GM19467 (cell line): ENCODE measurements at regions not wholly inside any gene's neighbourhood (a gene's known extent, or its start where the extent isn't known, plus 50 kb on each side); places are given as distances from the start of the nearest gene placed in this dataset.
"Not testable (repeated sequence)": the region's sequence is repeated elsewhere in the genome, so short reads cannot be mapped to it uniquely, and the experiment has no call there.

ENCODE experiments used
- ATAC-seq: cut with Tn5 transposase; IDR thresholded peaks from one replicate; pipeline ENCODE4 v1.9.1; 2021; ENCODE audit warnings: mild to moderate bottlenecking, moderate library complexity; ENCODE audit not compliant: unreplicated experiment

- ATAC-seq, result not testable (repeated sequence)
These were observed 185.9 kb upstream of the ZNF644 start for GRCh38 chr1:91207691-91208090.

DNA sequence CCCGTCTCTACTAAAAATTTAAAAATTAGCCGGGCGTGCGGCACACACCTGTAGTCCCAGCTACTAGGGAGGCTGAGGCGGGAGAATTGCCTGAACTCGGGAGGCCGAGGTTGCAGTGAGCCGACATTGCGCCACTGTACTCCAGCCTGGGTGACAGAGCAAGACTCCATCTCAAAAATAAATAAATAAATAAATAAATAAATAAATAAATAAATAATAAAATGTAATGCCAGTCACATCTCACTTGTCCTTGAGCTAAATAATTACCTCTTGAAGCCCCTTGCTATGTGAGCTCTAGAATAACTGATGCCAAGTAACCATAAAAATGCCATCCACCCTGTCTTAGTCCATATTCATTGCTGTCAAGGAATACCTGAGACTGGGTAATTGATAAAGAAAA, 182.3 kb upstream of the ZNF644 start:
- not testable (repeated sequence) for ATAC-seq

DNA sequence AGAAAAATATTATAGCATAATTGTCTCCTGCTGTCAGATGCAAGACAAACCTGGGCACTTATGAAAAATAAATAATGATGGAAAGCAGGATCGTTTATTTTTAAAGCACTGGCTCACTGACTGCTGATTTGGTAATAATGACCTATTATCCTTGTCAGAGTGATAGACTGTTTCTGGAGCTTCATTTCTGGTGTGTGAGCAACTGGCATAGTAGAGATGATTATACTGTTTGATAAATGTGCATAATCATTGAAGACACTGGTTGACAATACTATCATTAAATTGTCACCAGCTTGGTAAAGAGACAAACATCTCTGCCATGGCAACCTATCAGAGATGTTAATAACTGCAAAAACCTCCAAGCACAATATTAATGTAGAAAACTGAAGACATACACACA, 179.9 kb upstream of the ZNF644 start:
- no peak for ATAC-seq

DNA sequence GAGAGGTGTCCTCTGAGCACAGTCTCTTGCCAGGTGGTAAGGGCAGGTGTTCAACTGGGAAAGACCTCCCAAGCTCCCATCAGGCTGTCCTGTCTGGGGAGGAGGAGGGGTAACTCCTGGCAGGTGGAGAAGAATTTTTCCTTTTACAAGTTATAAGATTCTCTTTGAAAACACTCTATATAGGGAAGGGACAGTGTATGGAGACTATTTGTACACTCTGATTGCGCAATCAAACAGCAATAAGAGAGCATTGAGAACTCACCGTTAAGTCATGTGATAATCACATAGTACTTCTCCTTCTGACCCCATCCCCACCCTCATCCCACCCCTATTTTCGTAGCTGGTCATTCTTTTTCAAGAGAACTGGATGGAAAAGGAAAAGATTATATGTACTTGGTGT, 179.3 kb upstream of the ZNF644 start:
- ATAC-seq, result no peak

GRCh38 chr1:91200675-91201074, 178.8 kb upstream of the ZNF644 start:
- ATAC-seq, result no peak

DNA sequence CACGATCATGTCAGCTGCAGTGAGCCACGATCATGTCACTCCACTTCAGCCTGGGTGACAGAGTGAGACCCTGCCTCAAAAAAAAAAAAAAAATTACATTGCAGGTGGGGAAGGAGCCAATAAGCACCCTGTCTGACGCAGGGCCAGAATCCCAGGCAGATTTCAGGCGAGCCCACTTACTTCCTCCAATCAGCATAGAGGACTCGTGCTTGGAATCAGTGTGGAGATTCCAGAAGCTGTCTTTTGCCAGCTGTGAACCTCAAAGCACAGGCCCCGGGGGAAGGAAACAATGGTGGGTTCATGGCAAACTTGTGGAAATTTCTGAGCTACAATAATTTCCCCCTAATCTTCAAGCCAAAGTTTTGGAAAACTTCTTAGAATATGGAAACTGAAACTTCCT, 178.2 kb upstream of the ZNF644 start:
- ATAC-seq, result no peak

DNA sequence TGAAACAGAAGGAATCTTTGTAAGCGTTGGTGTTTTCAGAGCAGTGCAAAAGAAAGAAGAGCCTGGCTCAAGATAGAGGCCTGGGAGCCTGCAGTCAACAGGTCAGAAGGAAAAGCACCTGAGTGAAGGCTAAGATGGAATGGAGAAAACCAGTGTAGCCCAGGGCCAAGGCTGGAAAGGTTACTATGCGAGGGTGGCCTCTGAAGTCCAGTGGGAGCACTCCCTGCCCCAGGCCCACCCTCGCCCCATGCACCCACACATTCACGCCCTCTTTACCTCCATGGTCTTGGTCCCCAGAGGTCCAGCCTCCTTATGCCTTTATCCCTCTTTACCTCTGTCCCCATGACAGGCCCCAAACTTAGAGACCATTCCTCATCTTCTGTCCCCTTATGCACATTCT, 169.2 kb upstream of the ZNF644 start:
- ATAC-seq, result no peak

- ATAC-seq, result no peak
These were observed 167.3 kb upstream of the ZNF644 start for GRCh38 chr1:91189096-91189495.

- not testable (repeated sequence) for ATAC-seq
These were observed 161.0 kb upstream of the ZNF644 start for GRCh38 chr1:91182807-91183206.

- ATAC-seq, result no peak
These were observed 154.4 kb upstream of the ZNF644 start for GRCh38 chr1:91176250-91176649.

DNA sequence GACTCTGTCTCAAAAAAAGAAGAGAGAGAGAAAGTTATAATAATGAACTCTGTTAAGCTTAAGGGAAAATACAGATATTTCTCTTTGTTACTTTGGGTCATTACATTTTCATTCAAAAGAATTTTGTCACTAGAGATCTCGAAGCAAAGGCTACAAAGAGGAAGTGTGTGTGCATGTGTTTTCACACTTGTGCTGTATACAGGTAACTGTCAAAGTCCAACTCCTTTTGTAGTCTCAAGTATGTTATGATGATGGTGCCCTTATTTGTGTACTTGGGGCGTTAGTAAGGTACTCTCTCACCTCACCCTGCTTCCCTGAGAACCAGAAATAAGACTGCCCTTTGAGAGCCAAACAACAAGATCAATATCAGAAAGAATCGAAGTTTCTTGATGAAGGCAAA, 152.9 kb upstream of the ZNF644 start:
- no peak for ATAC-seq

DNA sequence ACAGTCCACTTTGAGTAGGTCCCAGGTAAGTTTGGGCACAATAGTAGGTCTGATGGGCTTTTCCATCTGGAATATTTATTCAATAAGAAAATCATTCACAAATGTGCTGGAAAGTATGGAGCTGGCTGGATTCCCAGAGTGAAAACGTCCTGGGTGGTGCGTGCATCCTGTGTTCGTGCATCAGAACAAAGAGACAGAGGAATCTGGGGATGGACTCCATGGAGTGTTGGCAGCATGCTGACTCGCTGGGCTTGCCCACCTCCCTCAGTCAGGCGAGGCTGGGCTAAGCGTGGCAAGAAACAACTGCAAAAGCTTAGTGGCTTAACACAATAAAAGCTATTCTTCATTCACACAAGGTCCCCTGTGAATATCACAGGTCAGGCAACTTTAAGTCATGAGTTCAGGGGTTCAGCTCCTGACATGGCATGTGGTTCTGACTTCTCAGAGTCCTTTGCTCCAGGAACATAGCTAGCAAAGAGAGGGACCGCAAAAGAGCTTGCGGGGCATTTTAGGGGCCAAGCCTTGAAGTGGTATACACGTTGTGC, 151.6 kb upstream of the ZNF644 start:
- ATAC-seq, result no peak

DNA sequence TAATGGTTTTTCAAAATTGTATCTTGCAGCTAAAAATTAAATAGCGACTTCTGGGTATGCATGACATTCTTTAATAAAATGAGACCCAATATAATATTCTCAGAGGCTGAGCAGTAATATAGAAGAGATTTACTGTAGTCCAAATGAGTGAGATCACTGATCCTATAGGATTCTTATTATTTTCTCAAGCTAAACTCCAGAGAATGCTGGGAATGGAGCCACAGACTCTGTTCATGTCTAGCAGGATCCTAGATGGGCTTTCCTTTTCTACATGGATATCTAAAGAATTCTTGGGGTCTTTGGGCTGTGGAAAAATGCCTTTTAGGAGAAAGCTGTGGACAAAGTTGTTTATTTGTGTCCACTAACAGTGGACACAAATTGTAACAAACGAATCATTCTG, 150.7 kb upstream of the ZNF644 start:
- ATAC-seq, result no peak

- no peak for ATAC-seq
These were observed 150.1 kb upstream of the ZNF644 start for GRCh38 chr1:91171898-91172297.

DNA sequence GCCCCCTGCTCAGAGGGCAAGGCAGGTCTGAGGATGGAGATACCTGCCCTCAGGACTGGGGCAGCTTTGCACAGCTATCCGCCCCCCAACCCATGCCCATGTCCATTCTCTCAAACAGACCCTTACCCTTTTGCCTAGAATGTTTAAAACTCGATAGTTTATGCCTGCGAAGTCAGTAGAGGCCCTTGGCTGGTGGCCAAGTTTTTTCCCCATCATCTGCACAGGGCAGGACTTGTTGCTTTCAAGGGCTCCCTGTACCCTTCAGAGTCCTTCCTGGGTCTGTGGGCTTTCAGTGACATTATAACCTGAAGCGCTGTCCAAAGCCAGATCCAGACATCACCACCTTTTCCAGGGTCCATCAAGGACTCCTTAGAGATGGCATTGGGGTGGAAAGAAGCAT, 148.7 kb upstream of the ZNF644 start:
- no peak for ATAC-seq

GRCh38 chr1:91166106-91166712, 144.4 kb upstream of the ZNF644 start:
- no peak for ATAC-seq

GRCh38 chr1:91165033-91165654, 143.3 kb upstream of the ZNF644 start:
- peak; percentile 96 for ATAC-seq

GRCh38 chr1:91162613-91163012, 140.8 kb upstream of the ZNF644 start:
- ATAC-seq, result no peak

- ATAC-seq, result no peak
These were observed 139.9 kb upstream of the ZNF644 start for GRCh38 chr1:91161749-91162148.

DNA sequence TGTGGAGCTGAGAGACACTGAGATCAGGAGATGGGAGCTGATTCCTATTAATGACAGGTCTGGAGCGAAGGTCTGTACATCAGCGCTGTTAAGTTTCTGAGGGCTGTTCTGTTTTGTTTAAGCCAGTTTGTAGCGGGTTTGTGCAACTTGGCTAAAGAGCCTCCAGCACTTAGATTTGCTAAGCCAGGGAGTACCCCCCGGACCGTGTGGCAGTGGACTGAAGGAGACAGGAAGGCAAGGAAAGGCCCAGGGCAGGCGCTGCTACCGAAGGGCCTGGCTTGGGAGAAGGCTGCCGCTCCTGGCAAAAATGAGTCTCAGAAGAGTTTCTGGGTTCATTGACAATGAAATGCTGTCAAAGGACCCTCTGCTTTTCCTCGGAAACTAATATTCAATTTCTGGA, 139.3 kb upstream of the ZNF644 start:
- no peak for ATAC-seq

DNA sequence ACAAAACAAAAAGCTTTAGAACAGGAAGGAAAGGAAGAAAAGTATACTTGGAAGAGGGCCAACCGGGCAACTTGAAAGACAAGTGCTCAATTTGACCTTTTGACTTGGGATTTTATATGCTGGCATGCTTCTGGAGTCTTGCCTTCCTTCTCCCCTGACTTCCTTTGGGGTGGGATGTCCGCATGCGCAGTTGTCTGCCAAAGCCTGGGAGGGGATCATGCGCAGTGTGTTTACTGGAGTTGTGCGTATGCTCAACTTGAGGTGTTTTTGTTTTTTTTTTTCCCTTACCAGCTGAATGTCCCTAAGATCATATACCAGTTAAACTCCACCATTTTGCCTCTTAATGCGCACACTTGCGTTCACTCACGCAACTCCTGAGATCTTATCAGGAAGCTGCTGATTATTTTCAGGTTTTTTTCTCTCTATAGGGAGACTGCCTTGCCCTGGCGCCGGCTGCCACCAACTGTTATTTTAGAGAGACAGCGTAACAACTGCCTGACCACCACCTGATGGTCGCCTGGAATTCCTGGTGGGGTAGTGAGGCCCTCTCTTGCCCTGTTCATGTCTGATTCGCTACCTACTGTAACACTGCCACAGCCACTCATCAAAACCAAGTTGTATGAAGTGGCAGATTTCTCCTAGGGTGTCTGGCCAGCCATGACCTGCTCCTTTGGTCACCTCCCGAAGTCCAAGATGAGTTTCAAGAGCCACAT, 138.7 kb upstream of the ZNF644 start:
- ATAC-seq, result no peak

DNA sequence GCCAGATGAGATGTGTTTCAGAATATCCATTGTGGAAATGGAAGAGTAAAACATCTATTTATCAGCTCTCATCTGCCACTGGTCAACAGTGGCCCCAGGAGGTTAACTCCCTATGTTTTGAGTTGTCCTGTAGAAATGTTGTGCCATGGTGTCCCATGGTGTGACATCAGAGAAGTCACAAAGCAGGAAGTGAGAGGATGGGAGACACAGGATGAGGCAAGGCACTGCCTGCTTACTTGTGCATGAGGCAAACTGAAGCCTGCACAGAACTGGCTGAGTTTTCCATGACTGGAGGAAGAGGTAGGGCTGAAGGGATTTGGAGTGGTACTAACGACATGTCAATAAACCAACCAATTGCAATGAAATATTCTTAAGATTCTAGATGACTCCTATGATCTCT, 131.5 kb upstream of the ZNF644 start:
- no peak for ATAC-seq
